Upper lobe of right lung (tissue), 1 donor: ENCODE measurements at regions not wholly inside any gene's neighbourhood (a gene's known extent, or its start where the extent isn't known, plus 50 kb on each side); places are given as distances from the start of the nearest gene placed in this dataset.
"Not testable (repeated sequence)": the region's sequence is repeated elsewhere in the genome, so short reads cannot be mapped to it uniquely, and the experiment has no call there.

Source experiments
- ATAC-seq: fragments of 200-7000 bp; cut with Tn5 transposase; one replicate; pipeline ENCODE4 v1.9.1; 2020; ENCODE audit warnings: mild to moderate bottlenecking, moderate library complexity
- DNase-seq: peaks from one replicate; pipeline ENCODE4 v3.0.0-alpha.2; 2020
- H3K27ac ChIP-seq: fragments of 200-600 bp; one replicate; pipeline ENCODE4 v1.8.0; 2022
- H3K27me3 ChIP-seq: fragments of 200-600 bp; one replicate; pipeline ENCODE4 v1.8.0; 2022; ENCODE audit warnings: mild to moderate bottlenecking
- H3K36me3 ChIP-seq: fragments of 200-600 bp; one replicate; pipeline ENCODE4 v1.8.0; 2022
- H3K4me1 ChIP-seq: fragments of 200-600 bp; one replicate; pipeline ENCODE4 v1.8.0; 2022
- H3K4me3 ChIP-seq: fragments of 200-600 bp; one replicate; pipeline ENCODE4 v1.8.0; 2022; ENCODE audit warnings: mild to moderate bottlenecking
- H3K9me3 ChIP-seq: fragments of 200-600 bp; one replicate; pipeline ENCODE4 v1.8.0; 2022
- CTCF ChIP-seq: fragments of 200-600 bp; IDR thresholded peaks from one replicate; pipeline ENCODE4 v1.8.0; 2022; ENCODE audit warnings: antibody characterized with exemption
- intact Hi-C: fragments of 100-400 bp; cut with DNase I; formaldehyde crosslinking; loops from one replicate; pipeline ENCODE4 v1.11.0; 2022
- donor health status: DM: no; HTN: yes; CAD: no; lungs with severe emphysema.

GRCh38 chr3:53422954-53423698, 71.3 kb upstream of the CACNA1D start:
- no peak for ATAC-seq

GRCh38 chr3:53425936-53426335, 68.5 kb upstream of the CACNA1D start:
- ATAC-seq (no peak), DNase-seq (no peak)
- no peak for TF ChIP-seq CTCF
- H3K27ac ChIP-seq = no peak overlapping the region
- H3K27me3 ChIP-seq = no peaks in the 10 kb centered on the region
- H3K9me3 ChIP-seq = no peaks in the 10 kb centered on the region
- H3K36me3 ChIP-seq = no peaks in the 10 kb centered on the region
- intact Hi-C loops = no loop called here
- H3K4me3 ChIP-seq = no peak overlapping the region
- H3K4me1 ChIP-seq = no peaks in the 10 kb centered on the region

More at GRCh38 chr3:53422954-53423698, 71.3 kb upstream of the CACNA1D start:
- H3K27ac ChIP-seq = no peak overlapping the region
- intact Hi-C loops = no loop called here
- TF ChIP-seq CTCF = no peak
- H3K9me3 ChIP-seq = no peaks in the 10 kb centered on the region
- no peak for DNase-seq
- H3K27me3 ChIP-seq = no peaks in the 10 kb centered on the region
- H3K4me3 ChIP-seq = no peak overlapping the region
- no peaks in the 10 kb centered on the region for H3K36me3 ChIP-seq
- H3K4me1 ChIP-seq = no peaks in the 10 kb centered on the region

GRCh38 chr3:53426918-53427317, 67.5 kb upstream of the CACNA1D start:
- no peak for DNase-seq
- no peak for ATAC-seq

GRCh38 chr3:53436828-53437227, 57.6 kb upstream of the CACNA1D start:
- Histone ChIP-seq H3K4me1 (no peaks in the 10 kb centered on the region), H3K9me3 (no peaks in the 10 kb centered on the region), H3K4me3 (no peak overlapping the region), H3K27ac (no peak overlapping the region), H3K27me3 (peaks cover 3% of the 10 kb centered on the region), H3K36me3 (no peaks in the 10 kb centered on the region)
- no peak for TF ChIP-seq CTCF
- intact Hi-C loops = no loop called here
- ATAC-seq = no peak
- no peak for DNase-seq

More at GRCh38 chr3:53426918-53427317, 67.5 kb upstream of the CACNA1D start:
- H3K27me3 ChIP-seq = no peaks in the 10 kb centered on the region
- no peak overlapping the region for H3K27ac ChIP-seq
- no peaks in the 10 kb centered on the region for H3K4me1 ChIP-seq
- H3K4me3 ChIP-seq = no peak overlapping the region
- no peaks in the 10 kb centered on the region for H3K36me3 ChIP-seq
- TF ChIP-seq CTCF = no peak
- intact Hi-C loops = no loop called here
- no peaks in the 10 kb centered on the region for H3K9me3 ChIP-seq

- intact Hi-C loops, H3K9me3 ChIP-seq, H3K27ac ChIP-seq, DNase-seq, H3K4me3 ChIP-seq, H3K36me3 ChIP-seq, H3K27me3 ChIP-seq, ATAC-seq, H3K4me1 ChIP-seq: not testable (repeated sequence)
These were observed 51.5 kb upstream of the CACNA1D start for GRCh38 chr3:53442863-53443262.
